GM19324 (cell line): ENCODE measurements at regions not wholly inside any gene's neighbourhood (a gene's known extent, or its start where the extent isn't known, plus 50 kb on each side); places are given as distances from the start of the nearest gene placed in this dataset.

Experiments used
- ATAC-seq: cut with Tn5 transposase; IDR thresholded peaks from one replicate; pipeline ENCODE4 v1.9.1; 2021; ENCODE audit warnings: mild to moderate bottlenecking, moderate library complexity; ENCODE audit not compliant: unreplicated experiment, low FRiP score

- ATAC-seq, result no peak
These were observed 345.5 kb upstream of the C1orf87 start for GRCh38 chr1:60419023-60419422.

GRCh38 chr1:60415696-60416095 lies 342.1 kb upstream of the C1orf87 start:
- no peak for ATAC-seq

GRCh38 chr1:60413091-60413490 lies 339.5 kb upstream of the C1orf87 start:
- ATAC-seq, result no peak

- no peak for ATAC-seq
These were observed 338.0 kb upstream of the C1orf87 start for GRCh38 chr1:60411591-60411990.

- ATAC-seq, result no peak
These were observed 329.2 kb upstream of the C1orf87 start for GRCh38 chr1:60402816-60403215.

- no peak for ATAC-seq
These were observed 328.6 kb upstream of the C1orf87 start for GRCh38 chr1:60402216-60402615.

GRCh38 chr1:60394436-60394835 lies 320.9 kb upstream of the C1orf87 start:
- ATAC-seq, result no peak

- ATAC-seq, result no peak
These were observed 317.2 kb upstream of the C1orf87 start for GRCh38 chr1:60390593-60391282.

GRCh38 chr1:60388092-60388987 lies 314.8 kb upstream of the C1orf87 start:
- no peak for ATAC-seq

GRCh38 chr1:60387175-60387574 lies 313.6 kb upstream of the C1orf87 start:
- no peak for ATAC-seq

- ATAC-seq, result no peak
These were observed 312.7 kb upstream of the C1orf87 start for GRCh38 chr1:60386249-60386648.

- ATAC-seq, result no peak
These were observed 302.6 kb upstream of the C1orf87 start for GRCh38 chr1:60376196-60376595.

- ATAC-seq, result no peak
These were observed 301.0 kb upstream of the C1orf87 start for GRCh38 chr1:60374537-60374936.

GRCh38 chr1:60367532-60367931 lies 294.0 kb upstream of the C1orf87 start:
- ATAC-seq, result no peak

- no peak for ATAC-seq
These were observed 285.9 kb upstream of the C1orf87 start for GRCh38 chr1:60359431-60359830.

- ATAC-seq, result no peak
These were observed 277.0 kb upstream of the C1orf87 start for GRCh38 chr1:60350531-60350930.

- no peak for ATAC-seq
These were observed 275.3 kb upstream of the C1orf87 start for GRCh38 chr1:60348884-60349283.

GRCh38 chr1:60345621-60346020 lies 272.1 kb upstream of the C1orf87 start:
- ATAC-seq, result no peak

- no peak for ATAC-seq
These were observed 271.5 kb upstream of the C1orf87 start for GRCh38 chr1:60345049-60345448.

- ATAC-seq, result no peak
These were observed 270.2 kb upstream of the C1orf87 start for GRCh38 chr1:60343736-60344135.

GRCh38 chr1:60342569-60342968 lies 269.0 kb upstream of the C1orf87 start:
- ATAC-seq, result no peak

GRCh38 chr1:60341274-60341673 lies 267.7 kb upstream of the C1orf87 start:
- no peak for ATAC-seq
